Ovary (tissue), 3 donors: ENCODE measurements at regions not wholly inside any gene's neighbourhood (a gene's known extent, or its start where the extent isn't known, plus 50 kb on each side); places are given as distances from the start of the nearest gene placed in this dataset.

Source experiments
- CTCF ChIP-seq, 3 donors: fragments of 450-650 bp in 2 of 3; fragments of 200-600 bp in 1 of 3; IDR thresholded peaks; one replicate each; pipeline versions ENCODE4 v1.5.1 to v1.8.0; 2016 to 2022; ENCODE audit warnings: antibody characterized with exemption in 3 of 3, mild to moderate bottlenecking in 1 of 3
- EP300 ChIP-seq: sonication (generic); formaldehyde crosslinking; IDR thresholded peaks from one replicate; pipeline ENCODE4 v1.6.1; 2017; ENCODE audit warnings: antibody characterized with exemption
- POLR2A ChIP-seq: fragments of 450-650 bp; IDR thresholded peaks from one replicate; pipeline ENCODE4 v1.6.1; 2017; ENCODE audit warnings: antibody characterized with exemption, mild to moderate bottlenecking, moderate library complexity
- donor health status: DM: no; HTN: no; CAD: no.

GRCh38 chr4:24646798-24647460 is 62.6 kb upstream of the DHX15 start:
- no peak for TF ChIP-seq POLR2A
- TF ChIP-seq CTCF (IDR thresholded peaks at IDR 0.05): no peak
- no peak for TF ChIP-seq EP300
